SK-N-SH treated with all-trans-retinoic acid at 6 μM for 48 hours (cell line): ENCODE measurements at regions not wholly inside any gene's neighbourhood (a gene's known extent, or its start where the extent isn't known, plus 50 kb on each side); places are given as distances from the start of the nearest gene placed in this dataset.

Experiments
- ATAC-seq: fragments of 200-7000 bp; cut with Tn5 transposase; 3 replicates; pipeline ENCODE4 v1.9.1; 2020; ENCODE audit warnings: mild to moderate bottlenecking, moderate library complexity
- BACH2 ChIP-seq: fragments of 250-450 bp; sonication (Bioruptor Pico); IDR thresholded peaks from 2 replicates; pipeline ENCODE4 v1.9.0; 2021; ENCODE audit warnings: mild to moderate bottlenecking, borderline replicate concordance
- CSDC2 ChIP-seq: fragments of 250-450 bp; sonication (Bioruptor Pico); IDR thresholded peaks from 2 replicates; pipeline ENCODE4 v1.5.0; 2020; ENCODE audit warnings: mild to moderate bottlenecking, moderate library complexity
- CSRNP3 ChIP-seq: fragments of 250-450 bp; sonication (Bioruptor Pico); IDR thresholded peaks from 2 replicates; pipeline ENCODE4 v1.5.1; 2021; ENCODE audit warnings: mild to moderate bottlenecking, moderate library complexity
- ESRRG ChIP-seq: fragments of 250-450 bp; sonication (Bioruptor Pico); IDR thresholded peaks from 2 replicates; pipeline ENCODE4 v1.6.1; 2021; ENCODE audit warnings: mild to moderate bottlenecking
- GLIS3 ChIP-seq: fragments of 250-450 bp; sonication (Bioruptor Pico); IDR thresholded peaks from 2 replicates; pipeline ENCODE4 v1.5.0; 2020; ENCODE audit warnings: mild to moderate bottlenecking, moderate library complexity
- ISL1 ChIP-seq: fragments of 250-450 bp; sonication (Bioruptor Pico); IDR thresholded peaks from 2 replicates; pipeline ENCODE4 v2.1.2; 2022; ENCODE audit warnings: mild to moderate bottlenecking, moderate library complexity
- OSR1 ChIP-seq: fragments of 250-450 bp; sonication (Bioruptor Pico); IDR thresholded peaks from 2 replicates; pipeline ENCODE4 v1.8.0; 2022; ENCODE audit warnings: moderate library complexity, mild to moderate bottlenecking, inconsistent platforms
- PPARA ChIP-seq: fragments of 250-450 bp; sonication (Bioruptor Pico); IDR thresholded peaks from 2 replicates; pipeline ENCODE4 v1.5.0; 2020; ENCODE audit warnings: mild to moderate bottlenecking, borderline replicate concordance
- RARB ChIP-seq: fragments of 250-450 bp; sonication (Bioruptor Pico); IDR thresholded peaks from 2 replicates; pipeline ENCODE4 v1.8.0; 2021; ENCODE audit warnings: mild to moderate bottlenecking, moderate library complexity
- SNAI2 ChIP-seq: fragments of 250-450 bp; sonication (Bioruptor Pico); IDR thresholded peaks from 2 replicates; pipeline ENCODE4 v1.5.0; 2020; ENCODE audit warnings: mild to moderate bottlenecking, moderate library complexity
- TCF4 ChIP-seq: fragments of 250-450 bp; sonication (Bioruptor Pico); IDR thresholded peaks from 2 replicates; pipeline ENCODE4 v1.8.0; 2021; ENCODE audit warnings: mild to moderate bottlenecking, moderate library complexity, borderline replicate concordance
- TOX ChIP-seq: fragments of 250-450 bp; sonication (Bioruptor Pico); IDR thresholded peaks from 2 replicates; pipeline ENCODE4 v1.8.0; 2021; ENCODE audit warnings: mild to moderate bottlenecking, moderate library complexity, borderline replicate concordance
- TSHZ2 ChIP-seq: fragments of 250-450 bp; sonication (Bioruptor Pico); IDR thresholded peaks from 2 replicates; pipeline ENCODE4 v1.5.0; 2020; ENCODE audit warnings: mild to moderate bottlenecking, moderate library complexity
- ZC3H10 ChIP-seq: fragments of 250-450 bp; sonication (Bioruptor Pico); IDR thresholded peaks from 2 replicates; pipeline ENCODE4 v1.5.1; 2021; ENCODE audit warnings: mild to moderate bottlenecking, moderate library complexity
- ZFP3 ChIP-seq: fragments of 250-450 bp; sonication (Bioruptor Pico); IDR thresholded peaks from 2 replicates; pipeline ENCODE4 v1.5.0; 2020; ENCODE audit warnings: mild to moderate bottlenecking, moderate library complexity
- ZNF565 ChIP-seq: fragments of 450-650 bp; formaldehyde crosslinking; conservative IDR thresholded peaks from 2 replicates; pipeline ENCODE4 v1.5.0; 2020; ENCODE audit warnings: low read depth, mild to moderate bottlenecking, moderate library complexity
- ZNF70 ChIP-seq: fragments of 450-650 bp; formaldehyde crosslinking; IDR thresholded peaks from 2 replicates; pipeline ENCODE4 v1.5.0; 2020; ENCODE audit warnings: mild to moderate bottlenecking, moderate library complexity
- ZNF8 ChIP-seq: fragments of 450-650 bp; formaldehyde crosslinking; IDR thresholded peaks from 2 replicates; pipeline ENCODE4 v1.5.0; 2020; ENCODE audit warnings: mild to moderate bottlenecking, moderate library complexity
- TF ChIP-seq, protein P1 (sequence below): fragments of 250-450 bp; sonication (Bioruptor Pico); IDR thresholded peaks from 2 replicates; pipeline ENCODE4 v1.8.0; 2020; ENCODE audit warnings: mild to moderate bottlenecking, moderate library complexity, borderline replicate concordance
- TF ChIP-seq, protein P2 (sequence below): fragments of 250-450 bp; sonication (Bioruptor Pico); IDR thresholded peaks from 2 replicates; pipeline ENCODE4 v1.5.1; 2020; ENCODE audit warnings: low read depth, mild to moderate bottlenecking, moderate library complexity
- TF ChIP-seq, protein P3 (sequence below): fragments of 250-450 bp; sonication (Bioruptor Pico); IDR thresholded peaks from 2 replicates; pipeline ENCODE4 v1.8.0; 2021; ENCODE audit warnings: low read depth, mild to moderate bottlenecking, moderate library complexity, borderline replicate concordance

GRCh38 chr16:29314292-29314934 lies 92.1 kb downstream of the NPIPB11 start:
- TF ChIP-seq ISL1 (no peak), ZC3H10 (CRISPR knock-in tag) (no peak), BACH2 (CRISPR knock-in tag) (no peak), RARB (no peak), SNAI2 (CRISPR knock-in tag) (no peak), ZFP3 (no peak), TOX (CRISPR knock-in tag) (no peak), TSHZ2 (no peak), GLIS3 (CRISPR knock-in tag) (no peak), ESRRG (CRISPR knock-in tag) (no peak), ZNF565 (CRISPR knock-in tag) (no peak)
- TF ChIP-seq, protein P1, sequence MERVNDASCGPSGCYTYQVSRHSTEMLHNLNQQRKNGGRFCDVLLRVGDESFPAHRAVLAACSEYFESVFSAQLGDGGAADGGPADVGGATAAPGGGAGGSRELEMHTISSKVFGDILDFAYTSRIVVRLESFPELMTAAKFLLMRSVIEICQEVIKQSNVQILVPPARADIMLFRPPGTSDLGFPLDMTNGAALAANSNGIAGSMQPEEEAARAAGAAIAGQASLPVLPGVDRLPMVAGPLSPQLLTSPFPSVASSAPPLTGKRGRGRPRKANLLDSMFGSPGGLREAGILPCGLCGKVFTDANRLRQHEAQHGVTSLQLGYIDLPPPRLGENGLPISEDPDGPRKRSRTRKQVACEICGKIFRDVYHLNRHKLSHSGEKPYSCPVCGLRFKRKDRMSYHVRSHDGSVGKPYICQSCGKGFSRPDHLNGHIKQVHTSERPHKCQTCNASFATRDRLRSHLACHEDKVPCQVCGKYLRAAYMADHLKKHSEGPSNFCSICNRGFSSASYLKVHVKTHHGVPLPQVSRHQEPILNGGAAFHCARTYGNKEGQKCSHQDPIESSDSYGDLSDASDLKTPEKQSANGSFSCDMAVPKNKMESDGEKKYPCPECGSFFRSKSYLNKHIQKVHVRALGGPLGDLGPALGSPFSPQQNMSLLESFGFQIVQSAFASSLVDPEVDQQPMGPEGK: no peak
- TF ChIP-seq, protein P2, sequence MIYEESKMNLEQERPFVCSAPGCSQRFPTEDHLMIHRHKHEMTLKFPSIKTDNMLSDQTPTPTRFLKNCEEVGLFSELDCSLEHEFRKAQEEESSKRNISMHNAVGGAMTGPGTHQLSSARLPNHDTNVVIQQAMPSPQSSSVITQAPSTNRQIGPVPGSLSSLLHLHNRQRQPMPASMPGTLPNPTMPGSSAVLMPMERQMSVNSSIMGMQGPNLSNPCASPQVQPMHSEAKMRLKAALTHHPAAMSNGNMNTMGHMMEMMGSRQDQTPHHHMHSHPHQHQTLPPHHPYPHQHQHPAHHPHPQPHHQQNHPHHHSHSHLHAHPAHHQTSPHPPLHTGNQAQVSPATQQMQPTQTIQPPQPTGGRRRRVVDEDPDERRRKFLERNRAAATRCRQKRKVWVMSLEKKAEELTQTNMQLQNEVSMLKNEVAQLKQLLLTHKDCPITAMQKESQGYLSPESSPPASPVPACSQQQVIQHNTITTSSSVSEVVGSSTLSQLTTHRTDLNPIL (CRISPR knock-in tag): no peak
- TF ChIP-seq, protein P3, sequence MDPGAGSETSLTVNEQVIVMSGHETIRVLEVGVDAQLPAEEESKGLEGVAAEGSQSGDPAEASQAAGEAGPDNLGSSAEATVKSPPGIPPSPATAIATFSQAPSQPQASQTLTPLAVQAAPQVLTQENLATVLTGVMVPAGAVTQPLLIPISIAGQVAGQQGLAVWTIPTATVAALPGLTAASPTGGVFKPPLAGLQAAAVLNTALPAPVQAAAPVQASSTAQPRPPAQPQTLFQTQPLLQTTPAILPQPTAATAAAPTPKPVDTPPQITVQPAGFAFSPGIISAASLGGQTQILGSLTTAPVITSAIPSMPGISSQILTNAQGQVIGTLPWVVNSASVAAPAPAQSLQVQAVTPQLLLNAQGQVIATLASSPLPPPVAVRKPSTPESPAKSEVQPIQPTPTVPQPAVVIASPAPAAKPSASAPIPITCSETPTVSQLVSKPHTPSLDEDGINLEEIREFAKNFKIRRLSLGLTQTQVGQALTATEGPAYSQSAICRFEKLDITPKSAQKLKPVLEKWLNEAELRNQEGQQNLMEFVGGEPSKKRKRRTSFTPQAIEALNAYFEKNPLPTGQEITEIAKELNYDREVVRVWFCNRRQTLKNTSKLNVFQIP (CRISPR knock-in tag): no peak
- ATAC-seq: no peak

DNA sequence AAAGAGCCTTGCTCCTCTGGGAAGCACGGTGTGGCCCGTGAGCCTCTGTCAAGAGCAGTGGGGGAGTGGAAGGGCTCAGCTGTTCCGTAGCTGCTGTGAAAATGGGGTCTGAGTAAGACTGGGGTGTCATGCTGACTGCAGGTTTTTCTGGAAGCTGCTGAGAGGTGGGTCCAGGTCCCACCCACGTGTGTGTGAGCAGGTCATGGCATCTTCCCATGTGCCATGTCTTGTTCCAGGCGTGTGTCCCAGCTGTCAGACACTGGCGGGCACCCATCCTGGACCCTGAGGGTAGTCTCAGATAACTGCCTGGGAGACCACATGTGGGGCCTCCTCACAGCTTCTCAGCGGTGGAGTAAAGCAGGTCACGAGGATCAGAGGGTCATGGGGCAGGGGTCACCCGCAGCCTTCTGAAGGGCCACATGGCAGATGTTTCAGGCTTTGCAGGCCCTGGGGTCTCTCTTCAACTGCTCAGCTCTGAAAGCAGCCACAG lies 92.9 kb downstream of the NPIPB11 start:
- no peak for ATAC-seq

More for the DNA sequence above, 92.9 kb downstream of the NPIPB11 start:
- TF ChIP-seq TCF4 (CRISPR knock-in tag): no peak
- TF ChIP-seq, protein P1: no peak
- TF ChIP-seq GLIS3 (CRISPR knock-in tag): no peak
- no peak for TF ChIP-seq PPARA (CRISPR knock-in tag)
- TF ChIP-seq TOX (CRISPR knock-in tag): no peak
- TF ChIP-seq ZNF70: no peak
- no peak for TF ChIP-seq CSDC2 (CRISPR knock-in tag)
- no peak for TF ChIP-seq OSR1 (CRISPR knock-in tag)
- TF ChIP-seq ESRRG (CRISPR knock-in tag): no peak
- TF ChIP-seq ZFP3: no peak
- TF ChIP-seq ZNF8 (CRISPR knock-in tag): no peak
- no peak for TF ChIP-seq BACH2 (CRISPR knock-in tag)
- TF ChIP-seq RARB: no peak
- TF ChIP-seq CSRNP3 (CRISPR knock-in tag): no peak
- TF ChIP-seq ZNF565 (CRISPR knock-in tag): no peak
- TF ChIP-seq, all 23 proteins: peak for 0
